Gastroesophageal sphincter (tissue), 3 donors: ENCODE measurements at regions not wholly inside any gene's neighbourhood (a gene's known extent, or its start where the extent isn't known, plus 50 kb on each side); places are given as distances from the start of the nearest gene placed in this dataset.
"Not testable (repeated sequence)": the region's sequence is repeated elsewhere in the genome, so short reads cannot be mapped to it uniquely, and the experiment has no call there.

ENCODE experiments used
- CTCF ChIP-seq, 4 experiments: fragments of 200-600 bp in 2 of 4; fragments of 450-650 bp in 2 of 4; sonication (generic) in 1 of 4; IDR thresholded peaks; one replicate each; pipeline ENCODE4 v1.5.1; 2017 to 2019; ENCODE audit warnings: antibody characterized with exemption in 4 of 4, mild to moderate bottlenecking in 2 of 4, moderate library complexity in 2 of 4
- EP300 ChIP-seq: sonication (generic); formaldehyde crosslinking; IDR thresholded peaks from one replicate; pipeline ENCODE4 v1.6.1; 2017; ENCODE audit warnings: antibody characterized with exemption, mild to moderate bottlenecking

DNA sequence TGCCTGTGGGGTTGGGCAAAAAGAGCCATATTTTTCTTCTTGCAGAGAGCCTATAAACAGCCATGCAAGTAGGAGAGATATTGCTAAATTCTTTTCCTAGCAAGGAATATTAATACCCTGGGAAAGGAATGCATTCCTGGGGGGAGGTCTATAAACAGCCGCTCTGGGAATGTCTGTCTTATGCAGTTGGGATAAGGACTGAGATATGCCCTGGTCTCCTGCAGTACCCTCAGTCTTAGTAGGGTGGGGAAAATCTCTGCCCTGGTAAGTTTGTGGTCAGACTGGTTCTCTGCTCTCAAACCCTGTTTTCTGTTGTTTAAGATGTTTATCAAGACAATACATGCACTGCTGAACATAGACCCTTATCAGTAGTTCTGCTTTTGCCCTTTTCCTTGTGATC lies 508.3 kb downstream of the IRS1 start:
- not testable (repeated sequence) for TF ChIP-seq CTCF (IDR thresholded peaks at IDR 0.05); EP300
